Urinary bladder (tissue), 3 donors: ENCODE measurements at regions not wholly inside any gene's neighbourhood (a gene's known extent, or its start where the extent isn't known, plus 50 kb on each side); places are given as distances from the start of the nearest gene placed in this dataset.

Source experiments
- DNase-seq: peaks from one replicate; pipeline ENCODE4 v3.0.0-alpha.2; 2015; ENCODE audit errors: extremely low spot score
- H3K27ac ChIP-seq: one replicate; pipeline ENCODE4 v1.5.1; 2013; ENCODE audit warnings: low read depth, mild to moderate bottlenecking, moderate library complexity
- H3K36me3 ChIP-seq: one replicate; pipeline ENCODE4 v1.6.1; 2013; ENCODE audit warnings: mild to moderate bottlenecking, moderate library complexity; ENCODE audit not compliant: insufficient read depth
- H3K4me1 ChIP-seq: one replicate; pipeline ENCODE4 v1.6.1; 2013; ENCODE audit warnings: mild to moderate bottlenecking, moderate library complexity; ENCODE audit not compliant: insufficient read depth
- H3K4me3 ChIP-seq: one replicate; pipeline ENCODE4 v1.5.1; 2013; ENCODE audit warnings: low read depth, low read length
- WGBS: extraction: QIAGEN DNeasy Blood & Tissue Kit; methylation state at CpG from one replicate; pipeline ENCODE4 v1.1.7; 2013; 5-methylcytosine and 5-hydroxymethylcytosine counted together
- donor health status: healthy with polysubstance abuse.
- donor health status: healthy.

- Histone ChIP-seq H3K27ac (no peak overlapping the region), H3K36me3 (no peaks in the 10 kb centered on the region), H3K4me1 (no peaks in the 10 kb centered on the region), H3K4me3 (no peak overlapping the region)
- DNase-seq, result no peak
- WGBS, result 93% methylated on average over 5 of the region's 5 CpGs
Observed at GRCh38 chr19:30161770-30162169, 210.4 kb upstream of the ZNF536 start.

- Histone ChIP-seq H3K27ac (no peak overlapping the region), H3K36me3 (no peaks in the 10 kb centered on the region), H3K4me1 (no peaks in the 10 kb centered on the region), H3K4me3 (no peak overlapping the region)
- 84% methylated on average over 5 of the region's 5 CpGs for WGBS
- no peak for DNase-seq
Observed at GRCh38 chr19:30162718-30163117, 209.5 kb upstream of the ZNF536 start.

GRCh38 chr19:30163663-30164062 lies 208.5 kb upstream of the ZNF536 start:
- 71% methylated on average over 7 of the region's 7 CpGs for WGBS
- DNase-seq, result no peak
- no peak overlapping the region for H3K27ac ChIP-seq

GRCh38 chr19:30165228-30165813 lies 206.9 kb upstream of the ZNF536 start:
- WGBS, result 90% methylated on average over 10 of the region's 10 CpGs
- no peak for DNase-seq
- Histone ChIP-seq H3K4me3 (no peak overlapping the region), H3K36me3 (no peaks in the 10 kb centered on the region), H3K4me1 (no peaks in the 10 kb centered on the region), H3K27ac (no peak overlapping the region)

More at GRCh38 chr19:30163663-30164062, 208.5 kb upstream of the ZNF536 start:
- H3K36me3 ChIP-seq, result no peaks in the 10 kb centered on the region
- no peaks in the 10 kb centered on the region for H3K4me1 ChIP-seq
- H3K4me3 ChIP-seq, result no peak overlapping the region

- Histone ChIP-seq H3K4me1 (no peaks in the 10 kb centered on the region), H3K27ac (no peak overlapping the region), H3K4me3 (no peak overlapping the region), H3K36me3 (no peaks in the 10 kb centered on the region)
- WGBS, result 88% methylated on average over 14 of the region's 14 CpGs
- DNase-seq, result no peak
Observed at GRCh38 chr19:30167206-30167868, 204.8 kb upstream of the ZNF536 start.

GRCh38 chr19:30167976-30168635 lies 204.1 kb upstream of the ZNF536 start:
- no peaks in the 10 kb centered on the region for H3K4me1 ChIP-seq
- 91% methylated on average over 13 of the region's 13 CpGs for WGBS

GRCh38 chr19:30168760-30169159 lies 203.4 kb upstream of the ZNF536 start:
- no peaks in the 10 kb centered on the region for H3K4me1 ChIP-seq
- no peak overlapping the region for H3K27ac ChIP-seq
- no peak overlapping the region for H3K4me3 ChIP-seq
- no peak for DNase-seq
- 89% methylated on average over 5 of the region's 5 CpGs for WGBS
- H3K36me3 ChIP-seq, result no peaks in the 10 kb centered on the region

More at GRCh38 chr19:30167976-30168635, 204.1 kb upstream of the ZNF536 start:
- no peaks in the 10 kb centered on the region for H3K36me3 ChIP-seq
- no peak for DNase-seq
- no peak overlapping the region for H3K4me3 ChIP-seq
- H3K27ac ChIP-seq, result no peak overlapping the region

- 79% methylated on average over 9 of the region's 9 CpGs for WGBS
- Histone ChIP-seq H3K4me3 (no peak overlapping the region), H3K27ac (no peak overlapping the region), H3K4me1 (no peaks in the 10 kb centered on the region), H3K36me3 (no peaks in the 10 kb centered on the region)
- DNase-seq, result no peak
Observed at GRCh38 chr19:30169196-30169900, 202.8 kb upstream of the ZNF536 start.

GRCh38 chr19:30170081-30170480 lies 202.1 kb upstream of the ZNF536 start:
- Histone ChIP-seq H3K36me3 (no peaks in the 10 kb centered on the region), H3K27ac (no peak overlapping the region), H3K4me1 (no peaks in the 10 kb centered on the region), H3K4me3 (no peak overlapping the region)
- 94% methylated on average over 7 of the region's 7 CpGs for WGBS
- DNase-seq, result no peak

GRCh38 chr19:30170495-30171137 lies 201.6 kb upstream of the ZNF536 start:
- H3K4me1 ChIP-seq, result no peaks in the 10 kb centered on the region
- no peaks in the 10 kb centered on the region for H3K36me3 ChIP-seq
- WGBS, result 96% methylated on average over 8 of the region's 8 CpGs
- H3K27ac ChIP-seq, result no peak overlapping the region
- no peak overlapping the region for H3K4me3 ChIP-seq
- DNase-seq, result no peak

- no peaks in the 10 kb centered on the region for H3K4me1 ChIP-seq
- DNase-seq, result no peak
- 95% methylated on average over 3 of the region's 3 CpGs for WGBS
Observed at GRCh38 chr19:30171138-30171635, 201.0 kb upstream of the ZNF536 start.

GRCh38 chr19:30171795-30172612 lies 200.2 kb upstream of the ZNF536 start:
- no peaks in the 10 kb centered on the region for H3K36me3 ChIP-seq
- DNase-seq, result no peak
- WGBS, result 82% methylated on average over 10 of the region's 10 CpGs

More at GRCh38 chr19:30171138-30171635, 201.0 kb upstream of the ZNF536 start:
- H3K36me3 ChIP-seq, result no peaks in the 10 kb centered on the region
- H3K4me3 ChIP-seq, result no peak overlapping the region
- no peak overlapping the region for H3K27ac ChIP-seq

More at GRCh38 chr19:30171795-30172612, 200.2 kb upstream of the ZNF536 start:
- Histone ChIP-seq H3K4me1 (no peaks in the 10 kb centered on the region), H3K4me3 (no peak overlapping the region), H3K27ac (no peak overlapping the region)
